ENCODE measurements at regions not wholly inside any gene's neighbourhood (a gene's known extent, or its start where the extent isn't known, plus 50 kb on each side); places are given as distances from the start of the nearest gene placed in this dataset.
"Not testable (repeated sequence)": the region's sequence is repeated elsewhere in the genome, so short reads cannot be mapped to it uniquely, and the experiment has no call there.

GRCh38 chr16:79998143-79998542, 397.6 kb upstream of the MAF start:
- no peak for DNase-seq

- no peak for DNase-seq
These were observed 396.7 kb upstream of the MAF start for GRCh38 chr16:79997257-79997656.

GRCh38 chr16:79996321-79996720, 395.8 kb upstream of the MAF start:
- DNase-seq: no peak

- no peak for DNase-seq
These were observed 394.8 kb upstream of the MAF start for GRCh38 chr16:79995315-79995714.

GRCh38 chr16:79994418-79994817, 393.9 kb upstream of the MAF start:
- DNase-seq: no peak

GRCh38 chr16:79993629-79994209, 393.2 kb upstream of the MAF start:
- DNase-seq: no peak

GRCh38 chr16:79991969-79992368, 391.4 kb upstream of the MAF start:
- no peak for DNase-seq

- DNase-seq: no peak
These were observed 388.2 kb upstream of the MAF start for GRCh38 chr16:79988721-79989220.

- DNase-seq: no peak
These were observed 387.6 kb upstream of the MAF start for GRCh38 chr16:79988089-79988488.

GRCh38 chr16:79986352-79986751, 385.8 kb upstream of the MAF start:
- no peak for DNase-seq

GRCh38 chr16:79985606-79986005, 385.1 kb upstream of the MAF start:
- DNase-seq: no peak

GRCh38 chr16:79984149-79984548, 383.6 kb upstream of the MAF start:
- DNase-seq: not testable (repeated sequence)

GRCh38 chr16:79982862-79983261, 382.3 kb upstream of the MAF start:
- DNase-seq: no peak

GRCh38 chr16:79982361-79982760, 381.8 kb upstream of the MAF start:
- peak; percentile 25 for DNase-seq

- DNase-seq: no peak
These were observed 381.3 kb upstream of the MAF start for GRCh38 chr16:79981814-79982213.

GRCh38 chr16:79980650-79981521, 380.3 kb upstream of the MAF start:
- DNase-seq: no peak

GRCh38 chr16:79977940-79978836, 377.7 kb upstream of the MAF start:
- DNase-seq: no peak

GRCh38 chr16:79973320-79973719, 372.8 kb upstream of the MAF start:
- DNase-seq: no peak

GRCh38 chr16:79972053-79972704, 371.6 kb upstream of the MAF start:
- DNase-seq: no peak

- DNase-seq: no peak
These were observed 370.7 kb upstream of the MAF start for GRCh38 chr16:79971237-79971572.

- no peak for DNase-seq
These were observed 370.2 kb upstream of the MAF start for GRCh38 chr16:79970551-79971236.

- no peak for DNase-seq
These were observed 369.6 kb upstream of the MAF start for GRCh38 chr16:79970087-79970486.
